ENCODE measurements at regions not wholly inside any gene's neighbourhood (a gene's known extent, or its start where the extent isn't known, plus 50 kb on each side); places are given as distances from the start of the nearest gene placed in this dataset.

GRCh38 chr2:163801486-163801885 lies 65.7 kb upstream of the FIGN start:
- Histone ChIP-seq H3K4me3 (no peak overlapping the region), H3K27me3 (no peaks in the 10 kb centered on the region), H3K9me3 (no peaks in the 10 kb centered on the region), H3K36me3 (no peaks in the 10 kb centered on the region), H3K27ac (no peak overlapping the region), H3K4me1 (no peaks in the 10 kb centered on the region)
- TF ChIP-seq POLR2AphosphoS5 (IDR thresholded peaks at IDR 0.05) (no peak), EP300 (IDR thresholded peaks at IDR 0.05) (no peak), POLR2A (IDR thresholded peaks at IDR 0.05) (no peak), CTCF (IDR thresholded peaks at IDR 0.05) (no peak)
- no peak for DNase-seq (ENCODE audit: low spot score in 2 of 2)
- 96% methylated on average over 2 of the region's 2 CpGs for WGBS

GRCh38 chr2:163800951-163801381 lies 65.2 kb upstream of the FIGN start:
- Histone ChIP-seq H3K27ac (no peak overlapping the region), H3K9me3 (no peaks in the 10 kb centered on the region), H3K27me3 (no peaks in the 10 kb centered on the region), H3K4me3 (no peak overlapping the region), H3K4me1 (no peaks in the 10 kb centered on the region), H3K36me3 (no peaks in the 10 kb centered on the region)
- DNase-seq (ENCODE audit: low spot score in 2 of 2): no peak
- no peak for TF ChIP-seq EP300 (IDR thresholded peaks at IDR 0.05)
- no peak for TF ChIP-seq CTCF (IDR thresholded peaks at IDR 0.05)
- no peak for TF ChIP-seq POLR2AphosphoS5 (IDR thresholded peaks at IDR 0.05)
- TF ChIP-seq POLR2A (IDR thresholded peaks at IDR 0.05): no peak
- 50% methylated on average over 3 of the region's 3 CpGs for WGBS

- no peak overlapping the region for H3K27ac ChIP-seq
- H3K4me3 ChIP-seq: no peak overlapping the region
- no peaks in the 10 kb centered on the region for H3K36me3 ChIP-seq
- no peaks in the 10 kb centered on the region for H3K27me3 ChIP-seq
- no peaks in the 10 kb centered on the region for H3K9me3 ChIP-seq
- no peaks in the 10 kb centered on the region for H3K4me1 ChIP-seq
- DNase-seq (ENCODE audit: low spot score in 2 of 2): no peak
- TF ChIP-seq POLR2AphosphoS5 (IDR thresholded peaks at IDR 0.05) (no peak), EP300 (IDR thresholded peaks at IDR 0.05) (no peak), CTCF (IDR thresholded peaks at IDR 0.05) (no peak), POLR2A (IDR thresholded peaks at IDR 0.05) (no peak)
- 66% methylated on average over 2 of the region's 2 CpGs for WGBS
Observed at GRCh38 chr2:163799807-163800206, 64.0 kb upstream of the FIGN start.

- DNase-seq (ENCODE audit: low spot score in 2 of 2): no peak
- Histone ChIP-seq H3K36me3 (no peaks in the 10 kb centered on the region), H3K4me1 (no peaks in the 10 kb centered on the region), H3K27me3 (no peaks in the 10 kb centered on the region), H3K9me3 (no peaks in the 10 kb centered on the region), H3K4me3 (no peak overlapping the region), H3K27ac (no peak overlapping the region)
- TF ChIP-seq CTCF (IDR thresholded peaks at IDR 0.05) (no peak), POLR2AphosphoS5 (IDR thresholded peaks at IDR 0.05) (no peak), POLR2A (IDR thresholded peaks at IDR 0.05) (no peak)
Observed at GRCh38 chr2:163794635-163795034, 58.8 kb upstream of the FIGN start.

Measured in suprapubic skin (tissue), 4 donors.